Osteoblast (primary cell): ENCODE measurements at regions not wholly inside any gene's neighbourhood (a gene's known extent, or its start where the extent isn't known, plus 50 kb on each side); places are given as distances from the start of the nearest gene placed in this dataset.

Source experiments
- DNase-seq: peaks from one replicate; pipeline ENCODE4 v3.0.0; 2011; ENCODE audit warnings: low spot score, mixed read lengths; ENCODE audit not compliant: insufficient read length; ENCODE audit errors: missing footprints
- H2AFZ ChIP-seq: 2 replicates; pipeline ENCODE4 v1.6.0; 2011; ENCODE audit warnings: mild to moderate bottlenecking, low read length
- H3K27ac ChIP-seq: 2 replicates; pipeline ENCODE4 v1.5.1; 2011; ENCODE audit warnings: mild to moderate bottlenecking, low read depth, low read length, moderate library complexity
- H3K27me3 ChIP-seq: 2 replicates; pipeline ENCODE4 v1.6.0; 2012; ENCODE audit warnings: mild to moderate bottlenecking, control low read depth, inconsistent platforms, low read length, moderate library complexity; ENCODE audit not compliant: insufficient read depth
- H3K36me3 ChIP-seq: 2 replicates; pipeline ENCODE4 v1.5.1; 2011; ENCODE audit warnings: mild to moderate bottlenecking, low read length, control low read depth, moderate library complexity; ENCODE audit not compliant: insufficient read depth
- H3K4me1 ChIP-seq: 2 replicates; pipeline ENCODE4 v1.5.1; 2011; ENCODE audit warnings: mild to moderate bottlenecking, low read length, control low read depth, moderate library complexity; ENCODE audit not compliant: insufficient read depth
- H3K4me2 ChIP-seq: 2 replicates; pipeline ENCODE4 v1.6.0; 2011; ENCODE audit warnings: mild to moderate bottlenecking, low read length; ENCODE audit not compliant: insufficient read depth
- H3K4me3 ChIP-seq: fragments of 200-600 bp; sonication (generic); 3 replicates; pipeline ENCODE4 v1.5.1; 2012; ENCODE audit warnings: mild to moderate bottlenecking, low read length, inconsistent platforms; ENCODE audit not compliant: insufficient read depth
- H3K79me2 ChIP-seq: 2 replicates; pipeline ENCODE4 v1.6.0; 2012; ENCODE audit warnings: mild to moderate bottlenecking, low read length, control low read depth, inconsistent platforms; ENCODE audit not compliant: insufficient read depth
- H3K9me3 ChIP-seq: 2 replicates; pipeline ENCODE4 v1.5.1; 2011; ENCODE audit warnings: low read depth, low read length, control low read depth
- H4K20me1 ChIP-seq: 2 replicates; pipeline ENCODE4 v1.6.0; 2012; ENCODE audit warnings: mild to moderate bottlenecking, low read length, control low read depth; ENCODE audit not compliant: insufficient read depth
- TF ChIP-seq, protein P1 (sequence below): IDR thresholded peaks from 2 replicates; pipeline ENCODE4 v1.5.1; 2011; ENCODE audit warnings: mild to moderate bottlenecking, low read depth, low read length, moderate library complexity; ENCODE audit errors: extremely low read depth

DNA sequence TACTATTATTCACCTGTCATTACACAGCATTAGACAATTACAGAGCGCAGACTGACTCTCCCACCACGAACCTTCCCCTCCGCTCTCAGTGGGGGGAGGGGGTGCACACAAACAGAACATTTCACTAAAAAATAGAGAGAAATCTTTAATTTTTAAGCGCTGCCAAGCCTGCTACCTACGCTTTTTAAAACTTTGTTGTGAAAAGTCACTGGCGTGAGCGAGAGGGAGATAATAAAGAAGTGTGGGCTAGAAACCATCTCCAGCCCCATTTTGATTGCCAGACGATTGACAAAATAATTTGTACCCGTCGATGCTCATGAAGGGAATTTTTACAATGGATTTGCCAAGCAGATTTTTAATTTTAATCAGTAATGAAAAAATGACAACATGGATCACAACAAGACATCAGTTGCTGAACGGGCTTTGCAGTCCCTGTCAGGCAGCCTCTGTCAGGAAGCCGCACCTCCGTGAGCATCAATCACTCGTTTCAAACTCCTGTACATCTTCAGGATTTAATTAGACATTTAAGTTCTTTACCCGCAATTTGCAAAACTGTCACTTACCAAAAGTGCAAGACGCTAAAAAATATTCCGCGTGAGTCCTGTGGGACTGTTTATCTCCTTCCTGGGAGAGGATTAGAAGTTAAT lies 209.1 kb downstream of the BCL11B start:
- H3K36me3 ChIP-seq: no peaks in the 10 kb centered on the region
- H3K4me1 ChIP-seq: no peaks in the 10 kb centered on the region
- TF ChIP-seq, protein P1, sequence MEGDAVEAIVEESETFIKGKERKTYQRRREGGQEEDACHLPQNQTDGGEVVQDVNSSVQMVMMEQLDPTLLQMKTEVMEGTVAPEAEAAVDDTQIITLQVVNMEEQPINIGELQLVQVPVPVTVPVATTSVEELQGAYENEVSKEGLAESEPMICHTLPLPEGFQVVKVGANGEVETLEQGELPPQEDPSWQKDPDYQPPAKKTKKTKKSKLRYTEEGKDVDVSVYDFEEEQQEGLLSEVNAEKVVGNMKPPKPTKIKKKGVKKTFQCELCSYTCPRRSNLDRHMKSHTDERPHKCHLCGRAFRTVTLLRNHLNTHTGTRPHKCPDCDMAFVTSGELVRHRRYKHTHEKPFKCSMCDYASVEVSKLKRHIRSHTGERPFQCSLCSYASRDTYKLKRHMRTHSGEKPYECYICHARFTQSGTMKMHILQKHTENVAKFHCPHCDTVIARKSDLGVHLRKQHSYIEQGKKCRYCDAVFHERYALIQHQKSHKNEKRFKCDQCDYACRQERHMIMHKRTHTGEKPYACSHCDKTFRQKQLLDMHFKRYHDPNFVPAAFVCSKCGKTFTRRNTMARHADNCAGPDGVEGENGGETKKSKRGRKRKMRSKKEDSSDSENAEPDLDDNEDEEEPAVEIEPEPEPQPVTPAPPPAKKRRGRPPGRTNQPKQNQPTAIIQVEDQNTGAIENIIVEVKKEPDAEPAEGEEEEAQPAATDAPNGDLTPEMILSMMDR: no peak
- H3K79me2 ChIP-seq: no peaks in the 10 kb centered on the region
- no peaks in the 10 kb centered on the region for H3K9me3 ChIP-seq
- no peak overlapping the region for H3K4me3 ChIP-seq
- H2AFZ ChIP-seq: no peak overlapping the region
- no peaks in the 10 kb centered on the region for H3K27me3 ChIP-seq
- no peak overlapping the region for H3K4me2 ChIP-seq
- no peaks in the 10 kb centered on the region for H4K20me1 ChIP-seq
- DNase-seq: no peak
- no peak overlapping the region for H3K27ac ChIP-seq

DNA sequence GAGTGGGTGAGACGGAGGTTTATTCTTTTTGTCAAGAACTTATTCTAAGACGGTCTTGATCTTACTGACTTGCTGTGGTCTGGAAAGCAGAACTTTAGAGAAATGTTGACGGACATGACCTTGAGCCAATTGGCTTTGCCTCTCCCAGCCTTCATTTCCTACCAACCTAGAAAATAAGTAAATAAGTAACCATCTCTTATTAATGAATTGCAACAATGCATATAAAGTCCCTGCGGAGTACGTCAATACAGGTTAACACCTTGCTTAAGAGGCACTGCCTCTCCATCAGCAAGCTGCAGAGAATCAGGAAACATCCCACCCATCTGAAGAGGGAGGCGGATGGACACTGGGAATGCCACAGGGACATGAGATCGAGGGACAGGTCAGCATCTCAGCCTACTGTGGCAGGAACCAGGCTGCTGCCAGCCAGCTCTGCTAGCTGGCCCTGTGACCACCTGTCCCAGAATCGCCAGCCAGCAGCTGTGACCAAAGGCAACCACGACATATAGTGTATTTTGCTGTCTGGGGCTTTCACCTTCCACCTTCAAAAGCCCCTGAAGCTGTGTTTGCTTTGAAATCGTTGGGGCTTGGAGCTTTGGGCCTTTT lies 208.3 kb downstream of the BCL11B start:
- H3K4me3 ChIP-seq: no peak overlapping the region
- H3K27ac ChIP-seq: no peak overlapping the region
- no peaks in the 10 kb centered on the region for H3K9me3 ChIP-seq
- no peak overlapping the region for H2AFZ ChIP-seq
- peak; percentile 31 for DNase-seq
- no peaks in the 10 kb centered on the region for H3K36me3 ChIP-seq
- no peaks in the 10 kb centered on the region for H4K20me1 ChIP-seq
- no peaks in the 10 kb centered on the region for H3K27me3 ChIP-seq
- TF ChIP-seq, protein P1: no peak
- no peaks in the 10 kb centered on the region for H3K4me1 ChIP-seq
- H3K4me2 ChIP-seq: no peak overlapping the region
- H3K79me2 ChIP-seq: no peaks in the 10 kb centered on the region

DNA sequence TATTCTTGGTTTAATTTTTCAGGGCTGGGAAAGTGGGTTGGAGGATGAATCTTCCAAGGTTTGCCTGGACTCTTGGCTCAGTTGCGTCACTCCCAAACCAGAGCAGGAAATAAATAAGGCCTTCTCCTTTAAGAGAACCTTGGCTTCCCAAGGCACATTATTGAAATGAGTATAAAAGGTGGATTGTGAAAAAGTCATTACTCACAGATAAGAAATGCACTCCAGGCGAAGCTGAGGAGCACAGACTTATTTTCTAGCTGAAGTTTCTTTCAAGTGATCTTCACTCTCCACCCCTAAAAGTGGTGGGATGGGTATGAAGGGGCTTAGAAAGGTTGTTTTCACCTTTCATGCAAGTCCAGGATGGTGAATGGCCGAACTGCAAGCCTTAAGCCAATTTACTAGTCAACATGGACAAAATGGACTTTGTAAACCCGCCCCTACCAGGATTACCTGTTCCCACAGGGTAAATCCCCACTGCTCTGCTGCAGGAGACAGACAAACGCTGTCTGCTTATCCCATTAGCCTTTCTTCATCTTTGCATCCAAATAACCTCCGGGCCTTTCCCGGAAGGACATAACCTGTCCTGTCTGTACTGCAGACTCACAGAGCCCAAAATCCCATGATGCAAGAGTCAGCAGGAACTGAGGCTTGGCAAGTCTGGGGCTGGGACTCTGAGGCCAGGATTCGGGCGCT lies 207.6 kb downstream of the BCL11B start:
- H3K9me3 ChIP-seq: no peaks in the 10 kb centered on the region

DNA sequence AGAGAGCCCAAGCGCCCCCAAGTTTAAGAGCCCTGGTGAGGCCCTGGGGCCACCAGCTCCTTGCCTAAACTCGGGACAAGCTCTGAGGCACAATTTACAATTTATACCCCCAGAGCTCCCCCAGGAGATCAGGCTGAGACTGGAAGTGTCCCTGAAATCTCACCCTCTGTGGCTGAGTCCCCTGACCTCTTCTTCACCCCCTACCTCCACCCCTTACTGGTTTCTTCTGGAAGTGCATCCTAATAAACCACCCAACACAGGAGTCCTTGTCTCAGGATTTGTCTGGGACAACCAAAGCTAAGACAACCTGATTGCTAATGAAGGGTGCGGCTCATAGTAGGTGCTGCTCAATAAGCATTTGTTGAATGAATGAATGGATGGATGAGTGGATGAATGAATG lies 206.4 kb downstream of the BCL11B start:
- H2AFZ ChIP-seq: no peak overlapping the region
- H3K4me3 ChIP-seq: no peak overlapping the region
- no peaks in the 10 kb centered on the region for H3K9me3 ChIP-seq
- no peak overlapping the region for H3K27ac ChIP-seq
- H3K27me3 ChIP-seq: no peaks in the 10 kb centered on the region
- DNase-seq: peak; percentile 10
- H3K4me1 ChIP-seq: no peaks in the 10 kb centered on the region
- TF ChIP-seq, protein P1: no peak
- no peak overlapping the region for H3K4me2 ChIP-seq
- no peaks in the 10 kb centered on the region for H3K79me2 ChIP-seq
- no peaks in the 10 kb centered on the region for H4K20me1 ChIP-seq
- no peaks in the 10 kb centered on the region for H3K36me3 ChIP-seq

More for the DNA sequence above, 207.6 kb downstream of the BCL11B start:
- no peak overlapping the region for H2AFZ ChIP-seq
- H3K36me3 ChIP-seq: no peaks in the 10 kb centered on the region
- H3K79me2 ChIP-seq: no peaks in the 10 kb centered on the region
- H3K27ac ChIP-seq: no peak overlapping the region
- H4K20me1 ChIP-seq: no peaks in the 10 kb centered on the region
- H3K4me1 ChIP-seq: no peaks in the 10 kb centered on the region
- no peaks in the 10 kb centered on the region for H3K27me3 ChIP-seq
- H3K4me2 ChIP-seq: no peak overlapping the region
- DNase-seq: peak; percentile 29
- TF ChIP-seq, protein P1: no peak
- no peak overlapping the region for H3K4me3 ChIP-seq
